ENCODE measurements at regions not wholly inside any gene's neighbourhood (a gene's known extent, or its start where the extent isn't known, plus 50 kb on each side); places are given as distances from the start of the nearest gene placed in this dataset.

DNA sequence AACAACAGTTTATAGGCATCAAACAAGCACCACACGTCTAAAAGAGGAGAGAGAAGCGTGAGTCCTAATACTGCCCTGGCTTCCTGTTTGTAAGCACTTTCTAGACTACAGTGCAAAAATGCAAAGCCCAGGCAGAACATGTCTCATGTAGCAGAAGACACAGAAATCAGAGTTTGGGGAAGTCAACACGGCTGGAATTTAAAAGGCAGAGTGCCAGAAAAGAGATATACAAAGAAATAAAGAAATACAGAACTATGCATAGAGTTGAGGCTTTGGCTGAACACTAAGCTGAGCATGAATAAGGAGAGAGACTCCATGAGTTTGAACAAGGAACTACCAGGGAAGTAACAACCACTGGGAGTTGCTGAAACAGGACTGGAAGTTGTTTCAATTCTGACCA is 566.6 kb upstream of the NR5A2 start:
- TF ChIP-seq, protein P1, sequence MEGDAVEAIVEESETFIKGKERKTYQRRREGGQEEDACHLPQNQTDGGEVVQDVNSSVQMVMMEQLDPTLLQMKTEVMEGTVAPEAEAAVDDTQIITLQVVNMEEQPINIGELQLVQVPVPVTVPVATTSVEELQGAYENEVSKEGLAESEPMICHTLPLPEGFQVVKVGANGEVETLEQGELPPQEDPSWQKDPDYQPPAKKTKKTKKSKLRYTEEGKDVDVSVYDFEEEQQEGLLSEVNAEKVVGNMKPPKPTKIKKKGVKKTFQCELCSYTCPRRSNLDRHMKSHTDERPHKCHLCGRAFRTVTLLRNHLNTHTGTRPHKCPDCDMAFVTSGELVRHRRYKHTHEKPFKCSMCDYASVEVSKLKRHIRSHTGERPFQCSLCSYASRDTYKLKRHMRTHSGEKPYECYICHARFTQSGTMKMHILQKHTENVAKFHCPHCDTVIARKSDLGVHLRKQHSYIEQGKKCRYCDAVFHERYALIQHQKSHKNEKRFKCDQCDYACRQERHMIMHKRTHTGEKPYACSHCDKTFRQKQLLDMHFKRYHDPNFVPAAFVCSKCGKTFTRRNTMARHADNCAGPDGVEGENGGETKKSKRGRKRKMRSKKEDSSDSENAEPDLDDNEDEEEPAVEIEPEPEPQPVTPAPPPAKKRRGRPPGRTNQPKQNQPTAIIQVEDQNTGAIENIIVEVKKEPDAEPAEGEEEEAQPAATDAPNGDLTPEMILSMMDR (IDR thresholded peaks at IDR 0.05), result no peak
- no peak for TF ChIP-seq POLR2A (IDR thresholded peaks at IDR 0.05)
- no peak for TF ChIP-seq POLR2AphosphoS5 (IDR thresholded peaks at IDR 0.05)
- TF ChIP-seq EP300 (IDR thresholded peaks at IDR 0.05), result no peak

Measured in upper lobe of left lung (tissue), 4 donors.